ENCODE measurements at regions not wholly inside any gene's neighbourhood (a gene's known extent, or its start where the extent isn't known, plus 50 kb on each side); places are given as distances from the start of the nearest gene placed in this dataset.

- Histone ChIP-seq H3K27me3 (replicated peaks in 1 of 7) (peaks cover 0 to 7% (median 0%) of the 10 kb centered on the region in 7 donors), H3K9me3 (peaks cover 0 to 5% (median 0%) of the 10 kb centered on the region in 8 donors), H3K4me1 (no peaks in the 10 kb centered on the region), H3K27ac (no peak overlapping the region), H3K36me3 (no peaks in the 10 kb centered on the region), H3K4me3 (no peak overlapping the region)
- 72 to 86% (median 82%) methylated on average over 3 of the region's 3 CpGs for WGBS, 5 donors
- intact Hi-C loops (cut with DNase I; ENCODE audit: low total_unique reads), result no loop called here
- no peak for DNase-seq
- TF ChIP-seq CTCF (IDR thresholded peaks at IDR 0.05 in 8 of 11, conservative IDR thresholded peaks at IDR 0.05 in 3 of 11), result no peak
- TF ChIP-seq POLR2AphosphoS5 (IDR thresholded peaks at IDR 0.05), result no peak
- no peak for TF ChIP-seq POLR2A (IDR thresholded peaks at IDR 0.05)
Observed at GRCh38 chr10:20976891-20977290, 79.8 kb upstream of the NEBL start.

- no peak for TF ChIP-seq CTCF (IDR thresholded peaks at IDR 0.05 in 8 of 11, conservative IDR thresholded peaks at IDR 0.05 in 3 of 11)
- H3K27me3 ChIP-seq (replicated peaks in 1 of 7), result peaks cover 0 to 7% (median 0%) of the 10 kb centered on the region in 7 donors
- no peak overlapping the region for H3K27ac ChIP-seq
- no peak overlapping the region for H3K4me3 ChIP-seq
- 75 to 89% (median 79%) methylated on average over 3 of the region's 3 CpGs for WGBS, 5 donors
- DNase-seq, result no peak
- H3K36me3 ChIP-seq, result no peaks in the 10 kb centered on the region
- no peaks in the 10 kb centered on the region for H3K4me1 ChIP-seq
- no peaks in the 10 kb centered on the region for H3K9me3 ChIP-seq
- intact Hi-C loops (cut with DNase I; ENCODE audit: low total_unique reads), result no loop called here
Observed at GRCh38 chr10:20976390-20976789, 79.3 kb upstream of the NEBL start.

DNA sequence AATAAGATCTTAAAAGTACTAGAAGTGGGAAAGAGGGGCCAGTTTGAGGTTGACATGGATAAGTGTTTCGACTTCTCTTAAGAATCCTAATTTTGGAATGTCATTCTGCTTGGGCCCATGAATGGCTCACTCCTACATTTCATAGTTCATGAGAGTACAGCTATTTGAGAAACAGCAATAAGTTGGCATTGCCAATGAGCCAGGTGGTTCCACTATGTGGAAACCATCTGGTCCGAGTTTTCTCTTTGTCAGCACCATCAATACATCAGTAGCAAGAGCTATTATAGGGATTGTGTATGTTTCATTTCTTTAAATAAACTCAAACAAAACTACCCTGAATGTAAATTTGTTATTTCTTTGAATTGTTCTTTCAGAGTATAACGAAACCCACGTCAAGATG, 78.1 kb upstream of the NEBL start:
- no peak for DNase-seq
- H3K27me3 ChIP-seq (replicated peaks in 1 of 7), result peaks cover 0 to 7% (median 0%) of the 10 kb centered on the region in 7 donors
- no peak for TF ChIP-seq POLR2AphosphoS5 (IDR thresholded peaks at IDR 0.05)
- TF ChIP-seq POLR2A (IDR thresholded peaks at IDR 0.05), result no peak
- H3K27ac ChIP-seq, result no peak overlapping the region
- WGBS, 5 donors, result 71 to 87% (median 80%) methylated on average over 4 of the region's 4 CpGs
- H3K4me1 ChIP-seq, result no peaks in the 10 kb centered on the region
- H3K36me3 ChIP-seq, result no peaks in the 10 kb centered on the region
- intact Hi-C loops (cut with DNase I; ENCODE audit: low total_unique reads), result no loop called here
- no peaks in the 10 kb centered on the region for H3K9me3 ChIP-seq
- H3K4me3 ChIP-seq, result no peak overlapping the region

DNA sequence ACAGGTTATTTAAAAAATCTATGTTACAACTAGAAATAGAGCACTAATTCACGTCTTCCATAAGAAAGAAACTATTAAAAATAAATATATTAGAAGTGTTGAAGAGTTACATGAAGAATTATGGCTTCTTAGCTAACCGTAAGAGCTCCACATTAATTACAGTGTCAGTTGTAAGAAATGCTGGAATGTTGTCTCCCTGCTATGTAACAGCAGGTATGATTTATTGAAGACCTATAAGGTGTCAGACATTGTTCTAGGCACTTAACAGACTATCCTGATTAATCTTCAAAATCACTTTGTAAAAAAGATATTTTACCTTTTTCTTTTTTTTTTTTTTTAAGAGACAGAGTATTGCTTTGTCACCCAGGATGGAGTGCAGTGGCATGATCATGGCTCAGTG, 75.8 kb upstream of the NEBL start:
- no peak overlapping the region for H3K4me3 ChIP-seq
- WGBS, 5 donors, result 69 to 81% (median 79%) methylated on average over 2 of the region's 2 CpGs
- H3K27me3 ChIP-seq (replicated peaks in 1 of 7), result peaks cover 0 to 7% (median 0%) of the 10 kb centered on the region in 7 donors
- H3K36me3 ChIP-seq, result no peaks in the 10 kb centered on the region
- no peaks in the 10 kb centered on the region for H3K4me1 ChIP-seq
- no peak overlapping the region for H3K27ac ChIP-seq
- TF ChIP-seq POLR2AphosphoS5 (IDR thresholded peaks at IDR 0.05), result no peak
- no peak for TF ChIP-seq POLR2A (IDR thresholded peaks at IDR 0.05)
- no peak for TF ChIP-seq CTCF (IDR thresholded peaks at IDR 0.05 in 8 of 11, conservative IDR thresholded peaks at IDR 0.05 in 3 of 11)
- intact Hi-C loops (cut with DNase I; ENCODE audit: low total_unique reads), result no loop called here
- DNase-seq, result no peak
- no peaks in the 10 kb centered on the region for H3K9me3 ChIP-seq

GRCh38 chr10:20971901-20972300, 74.8 kb upstream of the NEBL start:
- intact Hi-C loops (cut with DNase I; ENCODE audit: low total_unique reads), result no loop called here
- WGBS, 5 donors, result 70 to 77% (median 76%) methylated on average over 3 of the region's 3 CpGs
- no peak overlapping the region for H3K27ac ChIP-seq

More at GRCh38 chr10:20971901-20972300, 74.8 kb upstream of the NEBL start:
- TF ChIP-seq POLR2A (IDR thresholded peaks at IDR 0.05), result no peak
- TF ChIP-seq POLR2AphosphoS5 (IDR thresholded peaks at IDR 0.05), result no peak
- no peak for TF ChIP-seq CTCF (IDR thresholded peaks at IDR 0.05 in 8 of 11, conservative IDR thresholded peaks at IDR 0.05 in 3 of 11)
- peaks cover 0 to 7% (median 0%) of the 10 kb centered on the region in 7 donors for H3K27me3 ChIP-seq (replicated peaks in 1 of 7)
- H3K36me3 ChIP-seq, result no peaks in the 10 kb centered on the region
- no peak overlapping the region for H3K4me3 ChIP-seq
- H3K4me1 ChIP-seq, result no peaks in the 10 kb centered on the region
- H3K9me3 ChIP-seq, result no peaks in the 10 kb centered on the region
- DNase-seq, result no peak
